Activated naive CD8-positive, alpha-beta T cell treated with anti-CD3 and anti-CD28 coated beads, Interleukin-2, amount 50 U/mL, for 16 hours (primary cell): ENCODE measurements at regions not wholly inside any gene's neighbourhood (a gene's known extent, or its start where the extent isn't known, plus 50 kb on each side); places are given as distances from the start of the nearest gene placed in this dataset.

Source experiments
- DNase-seq: peaks from one replicate; pipeline ENCODE4 v3.0.0-alpha.2; 2020; ENCODE audit warnings: low read depth, low spot score

GRCh38 chr2:128788636-128789220 lies 470.1 kb upstream of the HS6ST1 start:
- DNase-seq, result no peak

- DNase-seq, result no peak
These were observed 470.6 kb upstream of the HS6ST1 start for GRCh38 chr2:128789221-128789620.

DNA sequence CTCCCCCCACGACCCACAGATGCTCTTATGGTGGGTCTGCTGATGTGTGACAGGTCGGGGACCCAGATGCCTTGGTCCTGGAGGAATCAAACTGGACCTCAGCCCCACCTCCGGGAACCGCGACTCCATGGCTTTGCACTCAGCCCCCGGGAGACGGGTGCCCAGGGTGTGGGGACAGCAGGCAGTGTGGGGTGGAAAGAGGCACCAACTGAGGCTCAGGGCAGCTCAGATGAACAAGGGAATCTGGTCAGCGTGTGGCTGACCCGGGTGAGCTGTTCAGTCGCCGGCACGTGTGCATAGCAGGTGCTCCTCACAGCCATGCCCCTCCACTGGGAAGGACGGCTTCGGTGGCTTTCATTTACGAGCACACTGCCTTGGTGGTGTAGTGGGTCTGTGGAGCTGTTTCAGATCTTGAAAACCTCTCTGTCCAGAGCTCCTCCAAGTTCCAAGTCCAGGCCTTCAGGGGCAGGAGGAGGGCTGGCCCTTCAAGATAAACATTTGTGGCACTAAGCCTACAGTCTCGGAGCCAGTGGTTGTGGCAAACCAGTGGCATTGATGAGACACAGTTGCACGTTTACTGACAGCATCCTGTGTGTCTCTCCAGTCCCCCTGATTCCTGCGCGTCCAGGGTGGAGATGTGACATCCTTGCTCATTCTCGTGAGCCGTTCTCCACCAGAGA lies 471.2 kb upstream of the HS6ST1 start:
- no peak for DNase-seq

DNA sequence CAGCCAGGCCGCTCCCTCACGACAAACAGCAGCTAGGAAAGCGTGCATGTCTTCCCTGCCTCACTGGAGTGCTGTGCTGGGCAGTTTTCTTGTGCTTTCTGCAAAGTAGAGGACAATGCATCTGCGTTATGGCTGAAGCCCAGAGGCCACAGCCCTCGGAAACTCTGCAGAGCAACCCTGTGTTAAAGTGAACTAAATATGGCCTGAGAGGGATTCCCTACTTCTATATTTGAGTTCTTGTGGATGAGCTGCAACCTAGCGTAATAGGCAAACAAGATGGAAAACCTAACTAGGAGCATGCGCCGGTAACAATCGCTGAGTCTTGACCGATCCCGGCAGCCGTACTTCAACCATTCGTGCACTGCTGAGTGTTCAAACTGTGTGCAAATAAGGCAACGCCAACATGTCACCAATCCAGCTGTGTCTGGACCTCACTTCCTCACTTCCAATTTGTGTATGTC lies 471.9 kb upstream of the HS6ST1 start:
- no peak for DNase-seq

DNA sequence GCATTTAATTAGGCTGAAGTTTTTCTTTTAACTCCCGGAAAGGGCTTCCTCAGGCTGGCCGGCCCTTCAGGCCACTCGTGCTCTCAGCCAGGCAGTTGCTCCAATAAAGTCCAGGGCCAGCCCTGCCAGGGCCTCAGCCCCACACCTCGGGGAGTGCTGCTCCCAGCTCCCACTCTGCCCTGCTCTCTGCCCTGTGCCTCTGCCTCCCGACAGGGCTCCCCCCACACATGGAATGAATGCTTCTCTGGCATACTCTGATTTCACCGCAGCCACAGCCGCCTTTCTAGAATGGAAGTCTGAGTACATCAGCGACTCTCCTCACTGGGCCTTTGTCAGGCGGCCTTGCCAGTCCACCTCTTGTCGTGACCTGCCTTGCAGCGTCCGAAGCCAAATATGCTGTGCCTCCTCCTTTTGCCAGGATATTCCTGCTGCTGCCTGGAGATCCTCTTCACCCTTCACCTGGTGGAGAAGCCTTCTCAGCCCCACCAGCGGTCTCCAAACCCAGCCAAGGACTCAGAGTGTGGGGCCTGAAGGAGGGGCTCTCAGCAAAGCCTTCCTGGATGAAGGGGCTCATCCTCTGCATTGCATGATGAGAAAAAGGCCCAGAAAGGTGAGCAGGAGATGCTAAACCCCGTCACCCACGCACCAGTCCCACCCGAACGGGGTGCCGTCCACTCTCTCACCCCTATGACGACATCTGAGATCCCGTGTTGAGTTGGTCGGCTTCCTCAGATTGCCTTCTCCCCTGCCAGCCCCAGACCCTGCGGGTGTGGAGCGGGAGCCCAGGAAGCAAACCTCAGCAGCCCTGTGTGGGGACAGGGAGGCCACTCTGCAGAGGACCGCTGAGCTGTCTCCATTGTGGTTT lies 472.7 kb upstream of the HS6ST1 start:
- no peak for DNase-seq

DNA sequence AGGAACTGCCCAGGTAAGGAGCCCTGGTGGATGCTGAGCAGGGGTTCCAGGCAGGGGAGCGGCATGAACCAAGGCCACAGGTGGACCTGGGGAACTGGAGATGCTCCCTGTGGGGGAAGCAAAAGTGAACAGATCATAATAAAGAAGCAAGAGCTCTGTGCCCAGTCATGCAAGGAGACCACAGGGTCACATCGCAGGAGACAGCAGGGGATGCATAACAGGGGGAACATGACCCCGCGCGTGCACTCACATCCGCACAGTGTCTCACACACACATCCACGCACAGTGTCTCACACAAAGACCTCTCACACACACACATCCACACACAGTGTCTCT lies 473.3 kb upstream of the HS6ST1 start:
- DNase-seq, result no peak

GRCh38 chr2:128792476-128793054 lies 473.9 kb upstream of the HS6ST1 start:
- no peak for DNase-seq

DNA sequence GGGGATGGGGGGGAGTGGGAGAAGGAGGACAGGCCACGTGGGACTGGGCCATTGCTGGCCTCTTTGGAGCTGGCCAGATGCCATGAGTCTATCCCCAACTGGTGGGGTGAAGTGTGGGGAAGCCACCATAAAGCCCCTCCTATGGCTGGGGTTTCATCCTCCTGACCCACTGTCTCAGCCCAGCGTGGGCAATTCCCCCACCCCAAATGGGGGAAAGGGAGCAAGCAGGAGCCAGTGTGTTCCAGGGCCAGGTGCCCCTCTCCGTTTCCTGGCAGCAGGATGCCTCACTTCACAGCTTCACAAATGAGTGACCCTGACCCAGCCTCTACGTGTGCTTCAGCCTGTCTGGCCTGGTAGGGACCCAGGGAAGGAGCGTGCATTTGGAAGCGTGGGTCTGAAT lies 474.7 kb upstream of the HS6ST1 start:
- no peak for DNase-seq

- no peak for DNase-seq
These were observed 475.6 kb upstream of the HS6ST1 start for GRCh38 chr2:128794285-128794684.

DNA sequence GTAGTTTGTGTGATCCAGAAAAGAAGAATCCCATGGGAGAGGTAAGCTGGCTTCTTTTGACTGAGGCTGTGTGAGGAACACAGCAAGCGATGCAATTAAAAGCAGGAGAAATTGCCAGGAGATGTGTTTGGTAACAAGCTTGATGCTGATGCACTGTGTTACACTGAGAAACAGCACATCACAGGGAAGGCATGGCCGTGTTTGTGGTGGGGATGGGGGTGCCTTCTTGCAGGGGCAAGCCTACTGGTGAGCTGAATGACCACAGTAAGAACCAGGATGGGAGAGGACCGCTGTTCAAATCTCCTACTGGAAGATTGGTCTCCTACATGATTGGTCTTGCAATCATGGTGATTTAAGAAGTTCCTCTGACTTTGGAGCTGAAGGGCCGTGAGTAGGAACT lies 477.7 kb upstream of the HS6ST1 start:
- DNase-seq, result no peak

DNA sequence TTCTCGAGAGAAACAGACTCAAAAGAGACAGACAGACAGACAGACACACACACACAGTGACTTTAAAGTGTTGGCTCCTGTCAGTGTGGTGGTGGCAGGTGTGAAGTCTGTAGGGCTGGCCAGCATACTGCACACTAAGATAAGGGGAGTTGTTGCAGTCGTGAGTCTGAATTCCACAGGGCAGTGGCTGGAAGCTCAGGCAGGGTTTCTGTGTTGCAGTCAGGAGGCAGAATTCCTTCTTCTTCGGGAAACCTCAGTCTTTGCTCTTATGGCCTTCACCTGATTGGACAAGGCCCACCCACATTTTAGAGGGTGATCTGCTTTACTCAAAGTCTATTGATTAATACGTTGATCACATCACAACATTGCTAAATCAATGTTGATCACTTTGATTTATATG lies 478.4 kb upstream of the HS6ST1 start:
- DNase-seq, result no peak

- no peak for DNase-seq
These were observed 478.9 kb upstream of the HS6ST1 start for GRCh38 chr2:128797533-128797932.

- DNase-seq, result no peak
These were observed 479.3 kb upstream of the HS6ST1 start for GRCh38 chr2:128797937-128798336.

DNA sequence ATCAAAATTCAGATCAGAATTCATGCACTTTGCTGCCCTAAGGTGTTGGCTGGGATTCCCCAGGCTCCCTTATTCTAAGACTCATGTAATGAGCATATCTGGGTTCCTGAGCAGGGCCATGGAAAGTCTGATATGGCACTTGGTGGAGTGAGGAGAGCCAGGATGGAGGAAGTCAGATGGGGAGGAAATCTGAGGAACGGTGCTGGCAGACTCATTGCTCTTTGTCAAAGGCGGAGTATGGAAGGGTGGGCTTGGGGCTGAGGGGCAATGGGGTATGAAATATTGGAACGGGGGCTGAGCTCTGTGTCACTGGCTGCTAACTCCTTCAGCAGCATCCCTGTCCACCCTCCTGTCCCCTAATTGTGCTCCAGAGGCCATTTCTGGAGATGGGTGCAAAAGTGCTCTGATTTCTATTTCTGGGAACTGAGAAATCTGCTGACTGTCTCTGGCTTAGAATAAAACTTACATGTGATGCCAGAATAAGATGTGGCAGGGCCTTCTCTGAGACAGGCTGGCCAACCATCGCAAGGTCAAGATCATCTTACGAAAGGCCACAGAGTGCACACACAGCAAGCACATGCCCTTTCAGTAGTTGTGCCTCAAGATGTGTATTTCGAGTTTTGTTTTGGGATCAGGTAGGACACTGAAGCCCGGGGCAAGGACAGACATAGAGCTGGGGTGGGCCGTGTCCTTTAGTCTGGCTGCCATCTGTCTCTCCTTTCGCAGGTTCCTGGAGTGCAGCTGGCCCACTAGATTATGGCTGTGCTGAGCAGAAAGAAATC lies 480.0 kb upstream of the HS6ST1 start:
- no peak for DNase-seq

GRCh38 chr2:128799284-128799552 lies 480.6 kb upstream of the HS6ST1 start:
- DNase-seq, result no peak

DNA sequence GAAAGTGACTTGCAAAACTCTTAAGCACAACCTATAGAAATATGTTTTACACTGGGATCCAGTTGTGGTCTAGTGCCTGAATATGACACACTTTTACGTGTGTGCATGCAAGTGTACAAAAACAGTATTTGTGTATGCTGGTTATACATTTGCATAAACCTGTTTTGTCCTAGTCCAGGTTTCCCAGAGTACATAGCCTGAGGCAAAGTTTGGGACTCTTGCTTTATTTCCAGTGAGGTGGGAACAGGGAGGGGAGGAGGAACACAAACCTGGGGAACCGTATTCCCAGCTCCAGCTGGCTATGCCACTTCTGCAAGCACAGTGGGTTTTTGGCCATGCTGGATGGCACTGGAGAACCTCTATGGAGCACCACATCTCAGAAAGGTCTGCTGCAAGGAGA lies 481.1 kb upstream of the HS6ST1 start:
- no peak for DNase-seq

- DNase-seq, result no peak
These were observed 482.9 kb upstream of the HS6ST1 start for GRCh38 chr2:128801576-128801975.

DNA sequence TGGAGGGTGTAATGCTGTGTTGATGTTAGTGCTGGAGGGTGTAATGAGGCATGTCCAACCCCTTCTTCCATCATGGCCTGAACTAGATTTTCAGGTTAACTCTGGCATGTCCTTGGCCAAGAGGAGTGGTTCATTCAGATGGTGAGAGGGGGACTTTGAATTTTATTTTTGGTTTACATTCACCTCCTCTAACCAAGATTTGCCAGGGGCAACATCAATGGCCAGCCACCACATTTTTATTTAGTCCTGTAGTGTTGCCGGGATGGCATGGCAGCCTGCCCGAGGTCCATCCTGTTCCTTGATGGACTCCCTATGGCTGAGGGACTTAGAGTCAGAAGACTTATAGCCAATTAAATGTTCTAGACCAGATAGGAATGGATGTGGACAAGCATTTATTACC lies 484.6 kb upstream of the HS6ST1 start:
- no peak for DNase-seq

DNA sequence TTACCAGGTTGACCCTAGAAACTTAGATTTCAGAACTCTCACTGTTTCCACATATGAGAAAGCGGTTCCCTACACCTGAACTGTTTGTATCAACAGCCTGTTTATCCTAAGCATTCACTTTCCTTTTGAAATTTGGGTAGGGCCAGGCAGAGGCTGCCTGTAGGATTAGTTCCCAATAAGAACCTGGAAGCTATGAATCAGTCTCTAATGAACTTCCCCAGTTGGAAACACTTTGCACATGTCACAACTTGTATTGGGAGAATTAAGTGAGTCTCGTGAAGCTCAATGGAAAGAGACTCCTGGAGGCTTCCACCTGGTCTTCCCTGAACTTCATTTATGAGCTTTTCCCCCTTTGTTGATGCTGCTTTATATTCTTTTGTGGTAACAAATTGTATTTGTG lies 486.6 kb upstream of the HS6ST1 start:
- DNase-seq, result no peak

- DNase-seq, result no peak
These were observed 487.2 kb upstream of the HS6ST1 start for GRCh38 chr2:128805918-128806317.

DNA sequence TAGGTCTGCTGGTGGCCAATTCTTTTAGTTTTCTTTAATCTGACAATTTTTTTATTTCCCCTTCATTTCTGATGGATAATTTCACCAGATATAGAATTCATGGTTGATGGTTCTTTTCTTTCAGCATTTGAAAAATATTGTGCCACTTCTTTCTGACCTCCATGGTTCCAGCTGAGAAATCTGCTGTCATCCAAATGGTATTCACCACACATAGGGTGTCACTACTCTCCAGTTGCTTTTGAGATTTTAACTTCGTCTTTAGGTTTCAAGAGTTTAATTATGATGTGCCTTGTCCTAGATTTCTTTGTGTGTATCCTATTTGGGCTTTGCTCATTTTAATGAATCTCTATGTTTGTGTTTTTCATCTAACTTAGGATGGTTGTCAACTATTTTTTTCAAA lies 488.6 kb upstream of the HS6ST1 start:
- no peak for DNase-seq
